BJ (cell line): ENCODE measurements at regions not wholly inside any gene's neighbourhood (a gene's known extent, or its start where the extent isn't known, plus 50 kb on each side); places are given as distances from the start of the nearest gene placed in this dataset.

Source experiments
- CTCF ChIA-PET: fragments of 350-600 bp; formaldehyde crosslinking; extraction: SDS; loops from one replicate; lab custom pipeline; 2021; ENCODE audit warnings: antibody characterized with exemption, inconsistent platforms; lab: Yijun Ruan, JAX
- POLR2A ChIA-PET: fragments of 300-600 bp; sonication (Branson Sonifier 250); formaldehyde crosslinking; extraction: SDS; loops from one replicate; lab custom pipeline; 2021; ENCODE audit warnings: antibody characterized with exemption; lab: Charles Lee
- DNase-seq: peaks from one replicate; pipeline ENCODE4 v3.0.0-alpha.2; 2011; ENCODE audit warnings: low read depth
- H3K27me3 ChIP-seq: 2 replicates; pipeline ENCODE4 v1.6.0; 2011; ENCODE audit warnings: low read length; ENCODE audit not compliant: control insufficient read depth, insufficient read depth
- H3K36me3 ChIP-seq: 2 replicates; pipeline ENCODE4 v1.5.1; 2011; ENCODE audit warnings: low read length; ENCODE audit not compliant: control insufficient read depth, insufficient read depth
- H3K4me3 ChIP-seq: 2 replicates; pipeline ENCODE4 v1.5.1; 2011; ENCODE audit warnings: low read depth, mild to moderate bottlenecking, control low read depth, low read length
- TF ChIP-seq, protein P1 (sequence below): IDR thresholded peaks from 2 replicates; pipeline ENCODE4 v1.5.1; 2011; ENCODE audit warnings: low read depth, mild to moderate bottlenecking, control low read depth, inconsistent platforms, low read length, moderate library complexity; ENCODE audit not compliant: insufficient read depth

DNA sequence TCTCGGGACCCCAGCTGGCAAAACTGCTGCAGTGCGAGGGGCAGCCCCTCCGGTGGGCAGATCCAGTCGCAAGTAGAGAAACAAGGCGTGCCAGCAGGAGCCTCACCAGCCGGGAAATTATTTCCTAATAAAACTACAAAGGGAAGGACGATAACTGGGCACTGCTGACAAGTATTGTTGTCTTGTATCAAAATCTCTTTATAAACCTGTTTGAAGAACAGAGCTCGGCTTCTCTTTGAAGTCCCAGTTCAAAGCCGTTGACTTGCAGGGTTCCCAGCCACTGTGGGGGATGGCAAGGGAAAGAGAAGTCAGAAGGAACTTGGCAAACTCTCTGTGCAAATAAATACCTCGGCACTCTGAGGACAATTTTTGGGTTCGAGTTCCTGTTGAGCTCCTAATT lies 504.5 kb downstream of the CD83 start:
- TF ChIP-seq, protein P1, sequence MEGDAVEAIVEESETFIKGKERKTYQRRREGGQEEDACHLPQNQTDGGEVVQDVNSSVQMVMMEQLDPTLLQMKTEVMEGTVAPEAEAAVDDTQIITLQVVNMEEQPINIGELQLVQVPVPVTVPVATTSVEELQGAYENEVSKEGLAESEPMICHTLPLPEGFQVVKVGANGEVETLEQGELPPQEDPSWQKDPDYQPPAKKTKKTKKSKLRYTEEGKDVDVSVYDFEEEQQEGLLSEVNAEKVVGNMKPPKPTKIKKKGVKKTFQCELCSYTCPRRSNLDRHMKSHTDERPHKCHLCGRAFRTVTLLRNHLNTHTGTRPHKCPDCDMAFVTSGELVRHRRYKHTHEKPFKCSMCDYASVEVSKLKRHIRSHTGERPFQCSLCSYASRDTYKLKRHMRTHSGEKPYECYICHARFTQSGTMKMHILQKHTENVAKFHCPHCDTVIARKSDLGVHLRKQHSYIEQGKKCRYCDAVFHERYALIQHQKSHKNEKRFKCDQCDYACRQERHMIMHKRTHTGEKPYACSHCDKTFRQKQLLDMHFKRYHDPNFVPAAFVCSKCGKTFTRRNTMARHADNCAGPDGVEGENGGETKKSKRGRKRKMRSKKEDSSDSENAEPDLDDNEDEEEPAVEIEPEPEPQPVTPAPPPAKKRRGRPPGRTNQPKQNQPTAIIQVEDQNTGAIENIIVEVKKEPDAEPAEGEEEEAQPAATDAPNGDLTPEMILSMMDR, result no peak
- DNase-seq, result no peak
- ChIA-PET POLR2A (no interaction called here), CTCF (interaction anchor here (0.8 to 1.2 kb wide), 2 partner anchors 12 to 19 kb away, joined by 3 read pairs; no protein-coding TSS in a partner anchor)
- Histone ChIP-seq H3K36me3 (no peaks in the 10 kb centered on the region), H3K4me3 (no peak overlapping the region), H3K27me3 (no peaks in the 10 kb centered on the region)

DNA sequence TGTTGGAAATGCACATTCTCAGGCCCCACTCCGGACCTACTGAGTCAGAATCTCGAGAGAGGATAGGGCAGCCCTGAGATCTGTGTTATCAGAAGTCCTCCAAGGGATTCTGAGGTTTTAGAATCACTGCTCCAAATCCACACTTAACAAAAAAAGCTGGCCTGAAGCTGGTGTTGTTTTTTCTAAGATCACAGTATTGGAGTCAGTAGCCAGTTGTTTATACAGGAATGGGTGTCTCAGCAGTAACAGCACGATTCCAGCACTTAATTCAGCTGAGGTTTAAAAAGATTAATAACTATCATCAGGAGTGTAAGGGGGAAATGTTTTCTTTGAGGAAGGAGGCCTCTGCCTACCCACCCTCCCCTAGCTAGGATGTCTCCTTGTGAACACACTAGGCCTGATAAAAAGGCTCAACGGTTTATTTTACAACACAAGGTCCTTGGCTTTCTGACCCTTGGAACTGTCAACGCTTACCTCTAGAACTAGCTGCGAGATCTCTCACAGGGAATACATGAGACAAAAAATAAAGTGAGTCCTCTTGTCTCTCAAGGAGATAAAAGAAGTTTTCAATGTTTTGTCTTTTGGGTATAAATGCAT lies 505.4 kb downstream of the CD83 start:
- H3K36me3 ChIP-seq, result no peaks in the 10 kb centered on the region
- no peak overlapping the region for H3K4me3 ChIP-seq
- no peak for DNase-seq
- no peaks in the 10 kb centered on the region for H3K27me3 ChIP-seq
- ChIA-PET POLR2A (no interaction called here), CTCF (interaction anchor here (0.7 to 1.2 kb wide), 2 partner anchors 14 to 18 kb away, joined by 3 read pairs; no protein-coding TSS in a partner anchor)
- TF ChIP-seq, protein P1, result no peak

DNA sequence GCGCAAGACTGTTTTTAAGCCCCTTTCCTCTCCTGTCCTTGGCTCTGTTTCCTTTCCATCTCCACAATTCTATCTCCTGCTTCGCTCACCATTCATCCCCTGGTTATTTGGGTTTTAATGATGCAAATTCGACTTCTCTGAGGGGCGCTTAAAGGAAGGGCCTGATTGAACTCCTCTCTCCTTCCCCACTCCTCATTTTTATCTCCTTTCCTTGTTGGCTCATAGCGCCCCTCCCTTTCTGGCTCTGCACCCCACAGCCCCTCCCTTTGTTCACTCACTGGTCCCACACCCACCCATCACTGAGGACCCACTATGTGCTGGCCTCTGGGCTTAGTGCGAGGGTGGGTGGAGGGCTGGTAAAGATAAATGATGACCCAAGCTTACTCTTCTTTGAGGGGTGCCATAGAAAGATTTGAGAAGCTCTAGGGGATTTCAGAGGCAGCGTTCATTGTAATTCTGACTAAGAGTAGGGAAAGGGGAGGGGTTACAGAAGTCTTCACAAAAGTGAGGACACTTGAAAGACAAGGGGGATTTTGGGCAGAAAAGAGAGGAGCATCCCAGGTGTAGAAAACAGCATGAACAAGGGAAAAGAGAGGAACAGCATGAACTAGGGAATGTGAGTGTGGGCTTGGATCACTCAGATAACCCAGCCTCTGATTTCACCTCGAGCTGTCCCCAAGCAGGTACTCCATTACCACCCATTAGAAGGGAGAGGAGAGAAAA lies 507.8 kb downstream of the CD83 start:
- POLR2A ChIA-PET, result no interaction called here
- no peak for DNase-seq
- H3K36me3 ChIP-seq, result no peaks in the 10 kb centered on the region
- TF ChIP-seq, protein P1, result no peak
- no peaks in the 10 kb centered on the region for H3K27me3 ChIP-seq
- CTCF ChIA-PET, result no interaction called here
- H3K4me3 ChIP-seq, result no peak overlapping the region

DNA sequence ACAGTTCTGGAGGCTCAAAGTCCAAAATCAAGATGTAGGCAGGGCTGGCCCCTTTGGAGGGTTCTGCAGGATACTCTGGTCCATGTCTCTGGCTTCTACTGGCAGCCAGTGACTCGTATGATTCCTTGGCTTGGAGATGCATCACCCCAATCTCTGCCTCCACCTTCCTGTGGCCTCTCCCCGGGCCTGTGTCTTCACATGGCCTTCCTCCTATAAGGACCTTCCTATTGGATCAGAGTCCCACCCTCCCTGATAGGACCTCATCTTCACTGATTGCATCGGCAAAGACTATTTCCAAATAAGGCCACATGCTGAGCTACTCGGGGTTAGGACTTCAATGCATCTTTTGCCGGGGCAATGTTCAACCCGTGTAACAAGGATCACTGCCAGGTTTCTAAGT lies 509.0 kb downstream of the CD83 start:
- CTCF ChIA-PET, result no interaction called here

DNA sequence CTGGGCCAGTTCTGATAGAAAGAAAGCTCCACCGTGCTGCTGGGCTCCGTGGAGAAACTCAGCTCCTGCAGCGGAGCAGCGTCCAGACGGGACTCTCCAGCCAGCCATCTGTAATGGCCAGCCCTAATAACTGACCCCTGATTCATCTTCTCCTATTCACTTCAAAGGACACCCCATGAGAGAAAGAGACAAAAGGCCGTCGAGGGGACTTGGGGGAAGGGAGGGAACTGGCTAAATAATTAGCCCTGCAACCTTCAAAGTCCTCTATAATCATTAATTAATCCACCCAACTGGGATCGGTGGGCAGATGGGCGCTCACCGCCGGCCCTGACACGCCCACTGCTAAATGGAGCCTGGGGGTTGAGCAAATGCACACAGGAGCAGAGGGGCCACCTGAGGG lies 512.4 kb downstream of the CD83 start:
- Histone ChIP-seq H3K36me3 (no peaks in the 10 kb centered on the region), H3K27me3 (peaks cover 4% of the 10 kb centered on the region), H3K4me3 (no peak overlapping the region)
- ChIA-PET POLR2A (no interaction called here), CTCF (no interaction called here)
- DNase-seq, result no peak
- TF ChIP-seq, protein P1, result no peak

More for the DNA sequence above, 509.0 kb downstream of the CD83 start:
- no peak overlapping the region for H3K4me3 ChIP-seq
- POLR2A ChIA-PET, result no interaction called here
- H3K36me3 ChIP-seq, result no peaks in the 10 kb centered on the region
- peaks cover 3% of the 10 kb centered on the region; the same call in 1 of the 2 replicates for H3K27me3 ChIP-seq
- TF ChIP-seq, protein P1, result no peak
- DNase-seq, result no peak
